HG03439 (cell line): ENCODE measurements at regions not wholly inside any gene's neighbourhood (a gene's known extent, or its start where the extent isn't known, plus 50 kb on each side); places are given as distances from the start of the nearest gene placed in this dataset.

Experiments
- ATAC-seq: cut with Tn5 transposase; IDR thresholded peaks from one replicate; pipeline ENCODE4 v1.9.1; 2021; ENCODE audit warnings: mild to moderate bottlenecking, moderate library complexity; ENCODE audit not compliant: unreplicated experiment

GRCh38 chr16:85418978-85419491 lies 194.1 kb upstream of the GSE1 start:
- no peak for ATAC-seq

- no peak for ATAC-seq
Observed at GRCh38 chr16:85419503-85420408, 193.4 kb upstream of the GSE1 start.

GRCh38 chr16:85420501-85421337 lies 192.4 kb upstream of the GSE1 start:
- no peak for ATAC-seq

GRCh38 chr16:85421338-85422195 lies 191.6 kb upstream of the GSE1 start:
- no peak for ATAC-seq

GRCh38 chr16:85422196-85422631 lies 190.9 kb upstream of the GSE1 start:
- ATAC-seq, result no peak

- no peak for ATAC-seq
Observed at GRCh38 chr16:85422632-85423550, 190.2 kb upstream of the GSE1 start.

- ATAC-seq, result no peak
Observed at GRCh38 chr16:85423631-85424030, 189.5 kb upstream of the GSE1 start.

- no peak for ATAC-seq
Observed at GRCh38 chr16:85424260-85425073, 188.7 kb upstream of the GSE1 start.

- ATAC-seq, result no peak
Observed at GRCh38 chr16:85425074-85425662, 188.0 kb upstream of the GSE1 start.

GRCh38 chr16:85426806-85427205 lies 186.3 kb upstream of the GSE1 start:
- no peak for ATAC-seq

GRCh38 chr16:85428168-85428898 lies 184.8 kb upstream of the GSE1 start:
- no peak for ATAC-seq

GRCh38 chr16:85428899-85429775 lies 184.0 kb upstream of the GSE1 start:
- no peak for ATAC-seq

GRCh38 chr16:85429776-85430522 lies 183.2 kb upstream of the GSE1 start:
- ATAC-seq, result no peak

- ATAC-seq, result no peak
Observed at GRCh38 chr16:85430523-85431421, 182.3 kb upstream of the GSE1 start.
